ENCODE measurements at regions not wholly inside any gene's neighbourhood (a gene's known extent, or its start where the extent isn't known, plus 50 kb on each side); places are given as distances from the start of the nearest gene placed in this dataset.

DNA sequence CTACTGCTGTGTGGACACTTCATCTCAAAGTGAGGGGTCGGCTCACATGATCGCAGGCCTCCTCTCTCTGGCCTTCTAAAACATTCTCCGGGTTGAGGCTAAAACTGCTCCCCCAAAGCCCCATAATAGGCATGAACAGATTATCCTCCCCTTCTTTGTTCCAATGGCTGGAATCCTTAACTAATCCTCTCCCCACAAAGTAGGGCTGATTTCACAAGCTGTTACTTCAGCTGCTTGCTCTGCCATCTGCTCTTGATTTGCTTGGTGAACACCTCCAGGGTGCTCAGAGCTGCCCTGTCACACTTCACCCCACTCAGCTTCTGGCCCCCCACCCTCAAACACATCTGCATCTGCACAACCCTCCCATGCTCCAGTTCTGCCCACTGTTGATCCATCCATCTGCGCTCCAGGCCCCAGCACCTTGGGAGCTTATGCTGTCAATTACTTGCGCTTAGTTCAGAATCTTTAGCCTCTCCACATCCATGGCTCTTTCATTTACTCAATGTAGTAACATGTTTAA, 173.1 kb upstream of the API5 start:
- TF ChIP-seq SIN3A (IDR thresholded peaks at IDR 0.05; ENCODE audit: borderline replicate concordance, insufficient read depth, low read depth, low read length) = no peak
- TF ChIP-seq, protein P1, sequence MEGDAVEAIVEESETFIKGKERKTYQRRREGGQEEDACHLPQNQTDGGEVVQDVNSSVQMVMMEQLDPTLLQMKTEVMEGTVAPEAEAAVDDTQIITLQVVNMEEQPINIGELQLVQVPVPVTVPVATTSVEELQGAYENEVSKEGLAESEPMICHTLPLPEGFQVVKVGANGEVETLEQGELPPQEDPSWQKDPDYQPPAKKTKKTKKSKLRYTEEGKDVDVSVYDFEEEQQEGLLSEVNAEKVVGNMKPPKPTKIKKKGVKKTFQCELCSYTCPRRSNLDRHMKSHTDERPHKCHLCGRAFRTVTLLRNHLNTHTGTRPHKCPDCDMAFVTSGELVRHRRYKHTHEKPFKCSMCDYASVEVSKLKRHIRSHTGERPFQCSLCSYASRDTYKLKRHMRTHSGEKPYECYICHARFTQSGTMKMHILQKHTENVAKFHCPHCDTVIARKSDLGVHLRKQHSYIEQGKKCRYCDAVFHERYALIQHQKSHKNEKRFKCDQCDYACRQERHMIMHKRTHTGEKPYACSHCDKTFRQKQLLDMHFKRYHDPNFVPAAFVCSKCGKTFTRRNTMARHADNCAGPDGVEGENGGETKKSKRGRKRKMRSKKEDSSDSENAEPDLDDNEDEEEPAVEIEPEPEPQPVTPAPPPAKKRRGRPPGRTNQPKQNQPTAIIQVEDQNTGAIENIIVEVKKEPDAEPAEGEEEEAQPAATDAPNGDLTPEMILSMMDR (IDR thresholded peaks at IDR 0.05) = no peak
- TF ChIP-seq POLR2AphosphoS5 (IDR thresholded peaks at IDR 0.05; ENCODE audit: low read depth, low read length) = no peak
- TF ChIP-seq, protein P2, sequence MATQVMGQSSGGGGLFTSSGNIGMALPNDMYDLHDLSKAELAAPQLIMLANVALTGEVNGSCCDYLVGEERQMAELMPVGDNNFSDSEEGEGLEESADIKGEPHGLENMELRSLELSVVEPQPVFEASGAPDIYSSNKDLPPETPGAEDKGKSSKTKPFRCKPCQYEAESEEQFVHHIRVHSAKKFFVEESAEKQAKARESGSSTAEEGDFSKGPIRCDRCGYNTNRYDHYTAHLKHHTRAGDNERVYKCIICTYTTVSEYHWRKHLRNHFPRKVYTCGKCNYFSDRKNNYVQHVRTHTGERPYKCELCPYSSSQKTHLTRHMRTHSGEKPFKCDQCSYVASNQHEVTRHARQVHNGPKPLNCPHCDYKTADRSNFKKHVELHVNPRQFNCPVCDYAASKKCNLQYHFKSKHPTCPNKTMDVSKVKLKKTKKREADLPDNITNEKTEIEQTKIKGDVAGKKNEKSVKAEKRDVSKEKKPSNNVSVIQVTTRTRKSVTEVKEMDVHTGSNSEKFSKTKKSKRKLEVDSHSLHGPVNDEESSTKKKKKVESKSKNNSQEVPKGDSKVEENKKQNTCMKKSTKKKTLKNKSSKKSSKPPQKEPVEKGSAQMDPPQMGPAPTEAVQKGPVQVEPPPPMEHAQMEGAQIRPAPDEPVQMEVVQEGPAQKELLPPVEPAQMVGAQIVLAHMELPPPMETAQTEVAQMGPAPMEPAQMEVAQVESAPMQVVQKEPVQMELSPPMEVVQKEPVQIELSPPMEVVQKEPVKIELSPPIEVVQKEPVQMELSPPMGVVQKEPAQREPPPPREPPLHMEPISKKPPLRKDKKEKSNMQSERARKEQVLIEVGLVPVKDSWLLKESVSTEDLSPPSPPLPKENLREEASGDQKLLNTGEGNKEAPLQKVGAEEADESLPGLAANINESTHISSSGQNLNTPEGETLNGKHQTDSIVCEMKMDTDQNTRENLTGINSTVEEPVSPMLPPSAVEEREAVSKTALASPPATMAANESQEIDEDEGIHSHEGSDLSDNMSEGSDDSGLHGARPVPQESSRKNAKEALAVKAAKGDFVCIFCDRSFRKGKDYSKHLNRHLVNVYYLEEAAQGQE (IDR thresholded peaks at IDR 0.05; ENCODE audit: insufficient read depth in 1 of 2, low read depth in 2 of 2, low read length in 1 of 2) = no peak

All from Panc1 (cell line).